GM12878 (cell line): ENCODE measurements at regions not wholly inside any gene's neighbourhood (a gene's known extent, or its start where the extent isn't known, plus 50 kb on each side); places are given as distances from the start of the nearest gene placed in this dataset.

Experiments used
- ATF7 ChIP-seq: fragments of 450-650 bp; IDR thresholded peaks from 2 replicates; pipeline ENCODE4 v1.6.1; 2016; ENCODE audit warnings: low read depth, mild to moderate bottlenecking
- CBX3 ChIP-seq: fragments of 200-600 bp; sonication (generic); IDR thresholded peaks from 2 replicates; pipeline ENCODE4 v1.6.1; 2016; ENCODE audit warnings: low read depth, borderline replicate concordance
- CEBPZ ChIP-seq: fragments of 150-350 bp; IDR thresholded peaks from 2 replicates; pipeline ENCODE4 v1.6.1; 2016; ENCODE audit warnings: low read depth, low read length
- CHD2 ChIP-seq: IDR thresholded peaks from 2 replicates; pipeline ENCODE4 v1.6.1; 2011; ENCODE audit warnings: low read depth, low read length, improper control_type of control experiment, borderline replicate concordance
- CHD4 ChIP-seq: fragments of 200-600 bp; sonication (generic); IDR thresholded peaks from 2 replicates; pipeline ENCODE4 v1.6.1; 2016; ENCODE audit warnings: mild to moderate bottlenecking
- CTCF ChIP-seq, 3 experiments: IDR thresholded peaks in 2 of 3; conservative IDR thresholded peaks in 1 of 3; 2 replicates each; pipeline ENCODE4 v1.5.1; 2011; ENCODE audit warnings: low read depth in 3 of 3, low read length in 3 of 3, mild to moderate bottlenecking in 3 of 3, control low read depth in 2 of 3, moderate library complexity in 2 of 3, inconsistent platforms in 1 of 3, mixed read lengths in 1 of 3; ENCODE audit not compliant: control insufficient read depth in 2 of 3, insufficient read depth in 1 of 3; ENCODE audit errors: extremely low read depth in 1 of 3
- E4F1 ChIP-seq: fragments of 450-650 bp; IDR thresholded peaks from 2 replicates; pipeline ENCODE4 v1.6.1; 2018; ENCODE audit warnings: borderline replicate concordance, mild to moderate bottlenecking; ENCODE audit not compliant: partially characterized antibody
- JUND ChIP-seq: IDR thresholded peaks from 2 replicates; pipeline ENCODE4 v1.6.1; 2012; ENCODE audit warnings: low read depth, mild to moderate bottlenecking, low read length, improper control_type of control experiment, moderate library complexity
- MXI1 ChIP-seq: fragments of 150-350 bp; IDR thresholded peaks from 2 replicates; pipeline ENCODE4 v1.6.1; 2011; ENCODE audit warnings: low read depth, mild to moderate bottlenecking, inconsistent platforms, low read length, improper control_type of control experiment
- POLR2A ChIP-seq: IDR thresholded peaks from 2 replicates; pipeline ENCODE4 v1.6.1; 2011; ENCODE audit warnings: low read depth, mild to moderate bottlenecking, low read length
- RCOR1 ChIP-seq: conservative IDR thresholded peaks from 2 replicates; pipeline ENCODE4 v1.6.1; 2012; ENCODE audit warnings: low read depth, low read length, improper control_type of control experiment
- TCF12 ChIP-seq: IDR thresholded peaks from 2 replicates; pipeline ENCODE4 v1.6.1; 2011; ENCODE audit warnings: low read depth, mild to moderate bottlenecking, low read length

- TF ChIP-seq CHD4 (no peak), CEBPZ (no peak), TCF12 (no peak), CTCF (IDR thresholded peaks at IDR 0.05 in 2 of 3, conservative IDR thresholded peaks at IDR 0.05 in 1 of 3; ENCODE audit: control insufficient read depth in 2 of 3, extremely low read depth in 1 of 3, insufficient read depth in 1 of 3, low read depth in 3 of 3, low read length in 3 of 3) (no peak), JUND (no peak), E4F1 (no peak), ATF7 (no peak), MXI1 (no peak), RCOR1 (no peak), POLR2A (no peak), CBX3 (no peak), CHD2 (no peak)
Observed at GRCh38 chr18:64271246-64271645, 122.4 kb upstream of the LINC00305 start.
